NCI-H187 treated with DMSO at 0.1 percent for 48 hours (cell line): ENCODE measurements at regions not wholly inside any gene's neighbourhood (a gene's known extent, or its start where the extent isn't known, plus 50 kb on each side); places are given as distances from the start of the nearest gene placed in this dataset.
"Not testable (repeated sequence)": the region's sequence is repeated elsewhere in the genome, so short reads cannot be mapped to it uniquely, and the experiment has no call there.

Source experiments
- DNase-seq: peaks from one replicate; lab custom pipeline; 2025; lab: John Stamatoyannopoulos, UW

GRCh38 chr6:28768187-28768913, 155.4 kb downstream of the TRIM27 start:
- DNase-seq, result no peak

GRCh38 chr6:28769626-28770402, 154.0 kb downstream of the TRIM27 start:
- no peak for DNase-seq

GRCh38 chr6:28770732-28771131, 153.1 kb downstream of the TRIM27 start:
- DNase-seq, result no peak

- no peak for DNase-seq
These were observed 152.2 kb downstream of the TRIM27 start for GRCh38 chr6:28771401-28772267.

GRCh38 chr6:28772480-28773381, 151.1 kb downstream of the TRIM27 start:
- no peak for DNase-seq

GRCh38 chr6:28774292-28775051, 149.3 kb downstream of the TRIM27 start:
- DNase-seq, result no peak

DNA sequence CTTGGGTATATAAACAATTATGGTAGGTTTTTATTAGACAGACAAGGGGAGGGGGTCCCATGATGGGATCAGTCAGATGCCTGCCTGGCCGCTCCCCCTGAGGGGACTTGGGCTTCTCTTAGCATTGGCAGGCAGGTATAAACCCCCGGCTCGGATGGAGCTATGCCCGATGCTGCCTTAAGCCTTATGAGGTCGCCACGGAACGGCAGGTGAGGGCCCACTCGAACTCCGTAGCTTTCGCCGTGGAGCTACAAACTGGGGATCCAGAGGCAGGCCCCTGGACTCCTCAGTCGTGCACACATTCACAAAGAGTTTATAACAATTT, 148.8 kb downstream of the TRIM27 start:
- no peak for DNase-seq

- no peak for DNase-seq
These were observed 148.2 kb downstream of the TRIM27 start for GRCh38 chr6:28775405-28776129.

- DNase-seq, result no peak
These were observed 147.3 kb downstream of the TRIM27 start for GRCh38 chr6:28776269-28777146.

- no peak for DNase-seq
These were observed 146.7 kb downstream of the TRIM27 start for GRCh38 chr6:28777147-28777461.

- DNase-seq, result no peak
These were observed 141.6 kb downstream of the TRIM27 start for GRCh38 chr6:28782113-28782673.

- DNase-seq, result no peak
These were observed 137.7 kb downstream of the TRIM27 start for GRCh38 chr6:28785962-28786679.

DNA sequence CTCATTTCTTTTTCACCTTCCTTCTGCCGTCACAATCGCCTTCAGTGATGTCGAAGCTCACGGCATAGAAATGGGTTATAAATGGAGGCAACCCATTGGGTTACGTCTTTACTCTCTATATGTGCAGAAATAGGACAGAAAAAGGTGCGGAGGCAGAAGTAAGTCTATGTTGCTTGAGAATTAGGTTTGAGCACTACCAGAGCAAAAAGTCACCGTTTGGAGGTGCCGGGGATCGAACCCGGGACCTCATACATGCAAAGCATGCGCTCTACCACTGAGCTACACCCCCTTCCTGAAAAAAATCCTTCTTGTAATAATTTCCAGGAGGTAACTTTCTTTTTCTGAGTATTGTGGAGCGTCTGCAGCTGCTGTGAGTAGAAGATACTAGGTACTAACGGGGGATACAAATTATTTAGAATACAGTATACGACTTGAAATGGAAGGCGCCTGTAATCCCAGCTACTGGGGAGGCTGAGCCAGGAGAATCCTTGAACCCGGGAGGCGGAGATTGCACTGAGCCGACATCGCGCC, 134.2 kb downstream of the TRIM27 start:
- no peak for DNase-seq

DNA sequence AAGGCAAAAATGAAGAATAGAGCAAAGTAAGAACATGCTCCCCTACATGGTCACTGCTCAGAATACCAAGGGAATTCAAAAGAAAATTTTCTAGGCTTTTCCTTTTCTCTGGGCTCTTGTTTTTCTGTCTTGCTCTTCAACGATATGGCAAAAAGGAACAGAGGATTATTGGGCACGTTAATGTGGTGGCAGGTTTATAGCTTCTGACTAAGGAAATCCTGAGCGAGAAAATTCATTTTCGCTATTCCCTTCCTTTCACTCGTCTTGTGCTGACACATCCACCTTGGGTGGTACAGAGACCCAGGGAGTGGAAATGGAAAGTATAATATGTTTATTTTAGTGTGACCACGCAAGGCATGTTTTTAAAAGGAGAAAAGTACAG, 132.8 kb downstream of the TRIM27 start:
- no peak for DNase-seq

GRCh38 chr6:28794175-28795002, 129.4 kb downstream of the TRIM27 start:
- no peak for DNase-seq

GRCh38 chr6:28800647-28801046, 123.1 kb downstream of the TRIM27 start:
- not testable (repeated sequence) for DNase-seq
